Adipocyte (in vitro differentiated cells): ENCODE measurements at regions not wholly inside any gene's neighbourhood (a gene's known extent, or its start where the extent isn't known, plus 50 kb on each side); places are given as distances from the start of the nearest gene placed in this dataset.
"Not testable (repeated sequence)": the region's sequence is repeated elsewhere in the genome, so short reads cannot be mapped to it uniquely, and the experiment has no call there.

Source experiments
- DNase-seq: peaks from one replicate; pipeline ENCODE4 v3.0.0-alpha.2; 2015; ENCODE audit warnings: low read depth
- H3K27me3 ChIP-seq: replicated peaks from 2 replicates; pipeline ENCODE4 v1.7.0; 2013; ENCODE audit warnings: mild to moderate bottlenecking, low read length, moderate library complexity; ENCODE audit not compliant: control insufficient read depth, insufficient read depth
- H3K36me3 ChIP-seq: 2 replicates; pipeline ENCODE4 v1.7.0; 2013; ENCODE audit warnings: low read length, mild to moderate bottlenecking, moderate library complexity; ENCODE audit not compliant: control insufficient read depth, insufficient read depth, severe bottlenecking
- H3K4me1 ChIP-seq: 2 replicates; pipeline ENCODE4 v1.7.0; 2013; ENCODE audit warnings: mild to moderate bottlenecking, low read length, moderate library complexity; ENCODE audit not compliant: control insufficient read depth, insufficient read depth
- H3K4me3 ChIP-seq: 2 replicates; pipeline ENCODE4 v1.7.0; 2013; ENCODE audit warnings: mild to moderate bottlenecking, low read length, moderate library complexity
- H3K9ac ChIP-seq: 2 replicates; pipeline ENCODE4 v1.7.0; 2013; ENCODE audit warnings: mild to moderate bottlenecking, low read length, moderate library complexity
- H3K9me3 ChIP-seq: 2 replicates; pipeline ENCODE4 v1.7.0; 2013; ENCODE audit warnings: mild to moderate bottlenecking, low read length, moderate library complexity; ENCODE audit not compliant: control insufficient read depth

- Histone ChIP-seq H3K4me1 (peaks cover 24% of the 10 kb centered on the region), H3K9ac (no peak overlapping the region), H3K9me3 (no peaks in the 10 kb centered on the region), H3K27me3 (no peaks in the 10 kb centered on the region), H3K36me3 (no peaks in the 10 kb centered on the region), H3K4me3 (no peak overlapping the region)
- DNase-seq = no peak
Observed at GRCh38 chr7:26989897-26990670, 105.7 kb downstream of the HOXA1 start.

GRCh38 chr7:26988836-26989374 is 106.9 kb downstream of the HOXA1 start:
- Histone ChIP-seq H3K27me3 (no peaks in the 10 kb centered on the region), H3K9me3 (no peaks in the 10 kb centered on the region), H3K36me3 (no peaks in the 10 kb centered on the region), H3K4me3 (no peak overlapping the region), H3K9ac (no peak overlapping the region), H3K4me1 (peaks cover 19% of the 10 kb centered on the region)
- DNase-seq = no peak

GRCh38 chr7:26987338-26987737 is 108.5 kb downstream of the HOXA1 start:
- H3K36me3 ChIP-seq = no peaks in the 10 kb centered on the region
- no peak overlapping the region for H3K4me3 ChIP-seq
- H3K4me1 ChIP-seq = peaks cover 13% of the 10 kb centered on the region
- no peak overlapping the region for H3K9ac ChIP-seq
- H3K27me3 ChIP-seq = no peaks in the 10 kb centered on the region
- DNase-seq = no peak
- no peaks in the 10 kb centered on the region for H3K9me3 ChIP-seq

- no peak overlapping the region for H3K9ac ChIP-seq
- no peak for DNase-seq
- no peak overlapping the region for H3K4me3 ChIP-seq
- no peaks in the 10 kb centered on the region for H3K27me3 ChIP-seq
- H3K9me3 ChIP-seq = peaks cover under 1% of the 10 kb centered on the region
- no peaks in the 10 kb centered on the region for H3K36me3 ChIP-seq
- H3K4me1 ChIP-seq = no peaks in the 10 kb centered on the region
Observed at GRCh38 chr7:26978146-26978545, 113.8 kb upstream of the SKAP2 start.

GRCh38 chr7:26976840-26977239 is 112.5 kb upstream of the SKAP2 start:
- Histone ChIP-seq H3K9me3 (peaks cover 14% of the 10 kb centered on the region), H3K4me3 (no peak overlapping the region), H3K36me3 (no peaks in the 10 kb centered on the region), H3K27me3 (no peaks in the 10 kb centered on the region), H3K9ac (no peak overlapping the region), H3K4me1 (no peaks in the 10 kb centered on the region)
- no peak for DNase-seq

GRCh38 chr7:26971924-26972323 is 107.5 kb upstream of the SKAP2 start:
- not testable (repeated sequence) for H3K4me3 ChIP-seq, H3K36me3 ChIP-seq, H3K9ac ChIP-seq, H3K27me3 ChIP-seq, H3K4me1 ChIP-seq, DNase-seq
- H3K9me3 ChIP-seq = peaks cover 25% of the 10 kb centered on the region

GRCh38 chr7:26965724-26966123 is 101.3 kb upstream of the SKAP2 start:
- H3K9me3 ChIP-seq = peaks cover 3% of the 10 kb centered on the region
- no peaks in the 10 kb centered on the region for H3K36me3 ChIP-seq
- H3K4me3 ChIP-seq = no peak overlapping the region
- H3K27me3 ChIP-seq = no peaks in the 10 kb centered on the region
- no peak for DNase-seq
- no peak overlapping the region for H3K9ac ChIP-seq
- no peaks in the 10 kb centered on the region for H3K4me1 ChIP-seq

GRCh38 chr7:26964156-26964808 is 99.9 kb upstream of the SKAP2 start:
- H3K4me1 ChIP-seq = no peaks in the 10 kb centered on the region
- H3K27me3 ChIP-seq = no peaks in the 10 kb centered on the region
- H3K4me3 ChIP-seq = no peak overlapping the region
- H3K9me3 ChIP-seq = no peaks in the 10 kb centered on the region
- DNase-seq = no peak
- no peaks in the 10 kb centered on the region for H3K36me3 ChIP-seq
- no peak overlapping the region for H3K9ac ChIP-seq

GRCh38 chr7:26959290-26959689 is 94.9 kb upstream of the SKAP2 start:
- DNase-seq = no peak
- H3K4me1 ChIP-seq = no peaks in the 10 kb centered on the region
- H3K36me3 ChIP-seq = no peaks in the 10 kb centered on the region
- H3K27me3 ChIP-seq = no peaks in the 10 kb centered on the region
- no peak overlapping the region for H3K9ac ChIP-seq
- no peaks in the 10 kb centered on the region for H3K9me3 ChIP-seq
- H3K4me3 ChIP-seq = no peak overlapping the region

GRCh38 chr7:26958834-26959233 is 94.4 kb upstream of the SKAP2 start:
- no peaks in the 10 kb centered on the region for H3K4me1 ChIP-seq
- no peak for DNase-seq

GRCh38 chr7:26955516-26955915 is 91.1 kb upstream of the SKAP2 start:
- H3K27me3 ChIP-seq = no peaks in the 10 kb centered on the region
- H3K9me3 ChIP-seq = no peaks in the 10 kb centered on the region
- no peaks in the 10 kb centered on the region for H3K4me1 ChIP-seq
- no peak overlapping the region for H3K9ac ChIP-seq
- no peaks in the 10 kb centered on the region for H3K36me3 ChIP-seq
- no peak for DNase-seq
- H3K4me3 ChIP-seq = no peak overlapping the region

More at GRCh38 chr7:26958834-26959233, 94.4 kb upstream of the SKAP2 start:
- Histone ChIP-seq H3K36me3 (no peaks in the 10 kb centered on the region), H3K9me3 (no peaks in the 10 kb centered on the region), H3K27me3 (no peaks in the 10 kb centered on the region), H3K4me3 (no peak overlapping the region), H3K9ac (no peak overlapping the region)
